ENCODE measurements at regions not wholly inside any gene's neighbourhood (a gene's known extent, or its start where the extent isn't known, plus 50 kb on each side); places are given as distances from the start of the nearest gene placed in this dataset.
"Not testable (repeated sequence)": the region's sequence is repeated elsewhere in the genome, so short reads cannot be mapped to it uniquely, and the experiment has no call there.

DNA sequence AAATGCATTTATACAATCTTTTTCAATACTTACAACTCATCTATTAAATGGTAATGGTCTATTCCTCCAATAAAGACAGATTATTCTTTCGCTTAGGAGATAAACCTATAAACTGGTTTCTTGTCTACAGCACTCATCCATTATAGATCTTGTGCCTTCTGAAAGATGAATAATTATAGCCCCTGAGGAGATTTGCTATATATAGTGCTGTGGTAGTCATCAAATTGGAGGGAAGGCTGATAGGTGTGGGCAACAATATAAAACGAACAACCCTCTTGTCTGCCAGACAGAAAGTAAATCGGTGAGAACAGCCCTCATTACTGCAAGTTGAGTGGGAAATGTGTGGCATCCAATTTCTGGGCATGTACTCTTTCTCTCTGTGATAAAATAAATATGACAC lies 292.5 kb upstream of the CNR1 start:
- no peak for DNase-seq (ENCODE audit: low read depth)

DNA sequence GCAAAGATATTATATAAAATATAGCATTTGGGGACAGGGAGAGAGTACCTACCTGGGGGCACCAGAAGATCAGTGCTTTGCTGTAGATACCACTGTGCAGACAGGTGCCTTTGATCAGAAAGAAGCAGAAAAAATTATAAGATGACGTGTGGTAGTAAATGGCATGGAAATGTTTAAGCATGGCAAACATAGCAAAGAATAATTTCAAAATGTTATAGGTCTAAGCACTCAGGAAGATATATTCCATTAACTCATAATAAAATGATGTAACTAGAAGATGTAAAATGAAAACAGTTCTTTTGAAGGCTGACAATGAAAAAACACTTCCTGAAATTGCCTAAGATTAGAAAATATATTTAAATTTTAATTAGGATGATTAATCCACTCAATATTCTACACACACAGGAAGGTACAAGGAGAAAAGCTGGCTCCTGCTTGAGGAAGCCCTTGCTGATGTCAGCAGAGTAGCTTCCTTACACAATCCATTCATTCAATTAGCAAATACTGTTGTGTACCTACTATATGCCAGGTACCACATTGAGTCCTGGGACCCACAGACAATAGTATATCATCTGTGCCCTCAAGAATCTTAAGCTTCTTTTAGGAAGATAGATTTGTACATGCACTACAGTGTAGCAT lies 290.2 kb upstream of the CNR1 start:
- DNase-seq (ENCODE audit: low read depth): no peak

- no peak for DNase-seq (ENCODE audit: low read depth)
These were observed 289.2 kb upstream of the CNR1 start for GRCh38 chr6:88455317-88455716.

DNA sequence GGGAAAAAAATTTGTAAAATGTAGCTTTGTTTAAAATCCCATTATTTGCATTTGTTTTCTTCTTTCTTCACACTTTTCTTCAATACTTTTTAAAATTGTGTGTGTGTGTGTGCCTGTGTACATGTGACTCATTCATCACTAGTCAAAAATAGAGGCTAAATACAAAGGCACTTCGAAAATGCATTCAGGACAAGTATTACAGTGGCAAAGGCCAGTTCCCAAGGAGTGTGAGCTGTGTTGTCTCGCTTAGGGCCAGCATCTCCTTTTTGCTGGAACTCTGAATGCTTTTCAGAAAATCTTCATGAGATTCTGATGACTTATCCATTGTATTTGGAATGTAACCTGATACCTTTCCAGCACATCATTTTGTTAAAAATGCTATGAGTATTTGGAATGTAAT lies 288.5 kb upstream of the CNR1 start:
- DNase-seq (ENCODE audit: low read depth): no peak

- DNase-seq (ENCODE audit: low read depth): no peak
These were observed 283.6 kb upstream of the CNR1 start for GRCh38 chr6:88449770-88450169.

DNA sequence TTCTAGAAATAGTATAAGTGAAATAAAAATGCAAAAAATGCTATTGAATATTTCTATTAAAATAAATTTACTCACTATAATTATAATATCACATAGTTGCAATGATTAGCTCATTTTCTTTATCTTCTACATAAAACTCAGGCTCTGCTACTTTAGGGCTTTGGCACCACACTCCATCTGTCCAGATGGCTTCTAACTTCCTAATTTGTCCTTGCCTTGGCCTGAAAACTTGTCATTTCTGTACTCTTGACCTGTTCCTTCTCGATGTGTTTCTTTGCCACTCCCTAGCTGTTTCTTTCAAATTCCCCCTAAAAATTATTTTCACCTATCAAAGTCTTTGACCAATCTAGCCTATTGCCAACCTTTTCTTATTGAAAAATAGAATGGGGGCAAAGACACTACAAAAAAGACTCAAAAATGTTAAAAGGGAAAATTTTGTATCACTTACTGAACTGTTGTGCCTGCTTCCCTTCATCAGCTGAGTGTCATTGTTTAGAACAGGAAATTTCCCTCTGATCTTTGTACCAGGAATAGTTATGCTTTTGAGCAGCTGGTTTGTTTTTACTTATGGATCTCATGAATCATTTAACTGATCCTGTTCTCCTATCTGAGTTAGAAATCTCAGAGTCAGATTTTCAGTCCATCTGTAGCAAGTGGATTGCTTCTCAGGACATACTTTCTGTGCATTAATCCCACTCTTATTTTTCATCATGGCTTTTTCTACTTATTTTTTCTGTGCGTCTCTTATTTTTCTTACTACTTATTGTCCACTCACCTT lies 279.2 kb upstream of the CNR1 start:
- no peak for DNase-seq (ENCODE audit: low read depth)

- no peak for DNase-seq (ENCODE audit: low read depth)
These were observed 277.4 kb upstream of the CNR1 start for GRCh38 chr6:88443554-88443953.

- DNase-seq (ENCODE audit: low read depth): no peak
These were observed 276.6 kb upstream of the CNR1 start for GRCh38 chr6:88442737-88443136.

- DNase-seq (ENCODE audit: low read depth): no peak
These were observed 275.2 kb upstream of the CNR1 start for GRCh38 chr6:88441346-88441745.

DNA sequence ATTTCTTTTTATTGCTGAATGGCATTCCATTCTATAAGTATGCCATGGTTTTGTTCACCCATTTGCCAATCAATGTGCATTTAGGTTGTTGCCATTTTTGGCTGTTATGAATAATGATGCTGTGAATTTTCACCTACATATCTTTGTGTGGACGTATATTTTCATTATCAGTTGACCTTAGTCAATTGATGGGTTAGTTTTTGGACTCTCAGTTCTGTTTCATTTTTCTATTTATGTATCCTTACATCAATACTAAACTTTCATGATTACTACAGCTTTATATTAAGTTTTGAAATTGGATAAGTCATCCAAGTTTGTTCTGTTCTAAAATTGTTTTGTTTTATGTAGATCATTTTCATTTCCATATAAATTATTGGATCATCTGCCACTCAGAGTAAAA lies 261.9 kb upstream of the CNR1 start:
- DNase-seq (ENCODE audit: low read depth): no peak

GRCh38 chr6:88426005-88426404 lies 259.9 kb upstream of the CNR1 start:
- no peak for DNase-seq (ENCODE audit: low read depth)

GRCh38 chr6:88422831-88423230 lies 256.7 kb upstream of the CNR1 start:
- DNase-seq (ENCODE audit: low read depth): no peak

GRCh38 chr6:88420967-88421488 lies 254.9 kb upstream of the CNR1 start:
- not testable (repeated sequence) for DNase-seq (ENCODE audit: low read depth)

GRCh38 chr6:88418921-88419810 lies 253.0 kb upstream of the CNR1 start:
- not testable (repeated sequence) for DNase-seq (ENCODE audit: low read depth)

- not testable (repeated sequence) for DNase-seq (ENCODE audit: low read depth)
These were observed 251.2 kb upstream of the CNR1 start for GRCh38 chr6:88417361-88417760.

- no peak for DNase-seq (ENCODE audit: low read depth)
These were observed 247.3 kb upstream of the CNR1 start for GRCh38 chr6:88413459-88413858.

DNA sequence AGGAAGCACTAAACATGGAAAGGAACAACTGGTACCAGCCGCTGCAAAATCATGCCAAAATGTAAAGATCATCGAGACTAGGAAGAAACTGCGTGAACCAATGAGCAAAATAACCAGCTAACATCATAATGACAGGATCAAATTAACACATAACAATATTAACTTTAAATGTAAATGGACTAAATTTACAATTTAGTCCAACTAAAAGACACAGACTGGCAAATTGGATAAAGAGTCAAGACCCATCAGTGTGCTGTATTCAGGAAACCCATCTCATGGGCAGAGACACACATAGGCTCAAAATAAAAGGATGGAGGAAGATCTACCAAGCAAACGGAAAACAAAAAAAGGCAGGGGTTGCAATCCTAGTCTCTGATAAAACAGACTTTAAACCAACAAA lies 242.2 kb upstream of the CNR1 start:
- DNase-seq (ENCODE audit: low read depth): not testable (repeated sequence)

DNA sequence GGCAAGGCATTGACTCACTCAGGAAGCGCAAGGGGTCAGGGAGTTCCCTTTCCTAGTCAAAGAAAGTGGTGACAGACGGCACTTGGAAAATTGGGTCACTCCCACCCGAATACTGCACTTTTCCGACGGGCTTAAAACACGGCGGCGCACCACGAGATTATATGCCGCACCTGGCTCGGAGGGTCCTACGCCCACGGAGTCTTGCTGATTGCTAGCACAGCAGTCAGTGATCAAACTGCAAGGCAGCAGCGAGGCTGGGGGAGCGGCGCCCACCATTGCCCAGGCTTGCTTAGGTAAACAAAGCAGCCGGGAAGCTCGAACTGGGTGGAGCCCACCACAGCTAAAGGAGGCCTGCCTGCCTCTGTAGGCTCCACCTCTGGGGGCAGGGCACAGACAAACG lies 240.5 kb upstream of the CNR1 start:
- not testable (repeated sequence) for DNase-seq (ENCODE audit: low read depth)

DNA sequence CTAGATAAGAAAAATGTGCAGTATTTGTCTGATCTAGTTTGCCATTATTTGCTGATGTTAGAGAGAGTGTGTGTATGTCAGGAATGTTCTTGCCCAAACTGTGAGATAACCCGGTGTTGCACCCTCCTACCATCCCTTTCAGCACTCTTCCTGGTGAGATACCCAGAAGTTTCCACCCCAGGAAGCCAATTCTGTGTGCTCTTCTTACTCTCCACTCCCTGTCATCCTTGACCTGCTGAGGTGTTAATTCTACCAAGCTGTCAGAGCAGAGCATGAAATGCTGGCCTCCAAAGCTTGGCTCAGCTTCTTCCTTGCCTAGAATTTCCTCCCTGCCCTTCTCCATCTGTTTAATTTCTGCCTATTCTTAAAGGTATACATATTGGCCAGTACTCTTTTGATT lies 237.3 kb upstream of the CNR1 start:
- DNase-seq (ENCODE audit: low read depth): no peak

DNA sequence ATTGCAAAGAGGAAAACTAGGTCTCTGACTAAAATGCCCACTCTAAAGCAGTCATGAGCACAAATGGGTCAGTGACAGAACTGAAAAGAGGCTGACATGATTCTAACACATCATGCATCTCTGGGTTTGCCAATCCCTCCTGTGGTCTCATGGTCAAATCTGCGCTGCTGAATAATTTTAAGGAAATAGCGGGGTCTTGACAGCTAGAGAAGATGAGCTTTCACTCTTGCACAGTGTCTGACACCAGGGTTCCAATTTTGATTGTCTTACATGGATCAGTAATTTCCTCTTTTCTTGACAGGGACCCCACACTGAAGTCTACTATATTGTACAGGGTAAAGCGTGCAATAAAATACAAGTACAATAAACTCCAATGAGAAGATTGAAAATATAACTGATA lies 236.8 kb upstream of the CNR1 start:
- no peak for DNase-seq (ENCODE audit: low read depth)

GRCh38 chr6:88390998-88391397 lies 224.9 kb upstream of the CNR1 start:
- DNase-seq (ENCODE audit: low read depth): not testable (repeated sequence)

DNA sequence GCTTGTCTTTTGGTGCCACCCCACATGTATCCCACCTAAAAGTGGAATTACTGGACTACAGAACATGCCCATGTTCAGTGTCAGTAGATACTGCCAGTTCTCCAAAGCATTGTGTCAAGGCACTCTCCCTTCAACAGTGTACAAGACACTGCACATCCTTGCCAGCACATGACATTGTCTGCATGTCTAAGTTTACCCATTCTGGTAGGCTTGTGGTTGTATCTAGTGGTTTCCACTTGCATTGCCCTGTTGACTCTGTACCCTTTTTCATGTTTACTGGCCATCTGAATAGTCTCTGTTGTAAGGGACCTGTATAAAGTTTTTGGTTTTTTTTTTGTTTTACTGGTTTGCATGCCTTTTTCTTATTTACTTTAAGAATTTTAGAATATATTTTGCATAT lies 222.4 kb upstream of the CNR1 start:
- no peak for DNase-seq (ENCODE audit: low read depth)

Data from myocyte (in vitro differentiated cells).